ENCODE measurements at regions not wholly inside any gene's neighbourhood (a gene's known extent, or its start where the extent isn't known, plus 50 kb on each side); places are given as distances from the start of the nearest gene placed in this dataset.
A peak's percentile ranks its signal among the peaks of the same experiment; 100 is the strongest.
"Not testable (repeated sequence)": the region's sequence is repeated elsewhere in the genome, so short reads cannot be mapped to it uniquely, and the experiment has no call there.

DNA sequence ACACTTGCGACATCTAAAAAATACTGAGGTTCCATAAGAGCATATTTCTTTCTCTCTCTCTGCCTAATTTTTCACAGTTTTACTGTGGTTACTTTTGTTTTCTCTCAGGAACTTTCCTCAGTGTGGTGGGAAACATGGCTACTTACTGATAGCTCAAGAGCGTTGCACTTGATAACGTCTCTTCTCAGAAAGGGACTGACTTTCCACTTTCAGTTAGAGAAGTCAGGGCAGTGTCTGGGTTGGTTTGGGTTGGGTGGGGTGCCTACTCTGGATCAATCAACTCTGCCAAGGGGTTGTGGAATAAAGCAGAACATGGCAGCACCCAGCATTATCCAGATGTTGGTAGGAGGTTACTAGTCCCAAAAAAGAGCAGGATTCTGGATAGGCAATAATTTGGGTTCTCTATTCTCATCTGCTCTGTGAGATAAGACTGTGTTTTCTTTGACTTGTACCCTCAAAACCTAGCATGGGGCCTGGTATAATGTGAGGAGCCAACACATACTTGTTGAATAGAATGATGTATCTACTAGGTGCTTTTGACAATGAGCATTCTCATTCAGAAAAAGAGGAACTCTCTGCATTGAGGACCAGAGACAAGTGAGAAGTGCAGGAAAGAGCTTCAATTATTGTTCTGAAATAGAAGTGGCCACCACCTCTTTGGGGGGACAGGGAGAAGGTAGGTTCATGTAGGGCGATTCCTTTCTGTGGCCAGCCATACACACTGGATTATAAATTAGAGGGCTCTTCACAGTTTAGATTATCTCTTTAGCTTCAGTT is 315.7 kb downstream of the REEP3 start:
- DNase-seq (ENCODE audit: low read depth in 2 of 3, low spot score in 1 of 3) = no peak

- no peak for DNase-seq (ENCODE audit: low read depth in 2 of 3, low spot score in 1 of 3)
Measured at GRCh38 chr10:63841761-63842160, 320.6 kb downstream of the REEP3 start.

DNA sequence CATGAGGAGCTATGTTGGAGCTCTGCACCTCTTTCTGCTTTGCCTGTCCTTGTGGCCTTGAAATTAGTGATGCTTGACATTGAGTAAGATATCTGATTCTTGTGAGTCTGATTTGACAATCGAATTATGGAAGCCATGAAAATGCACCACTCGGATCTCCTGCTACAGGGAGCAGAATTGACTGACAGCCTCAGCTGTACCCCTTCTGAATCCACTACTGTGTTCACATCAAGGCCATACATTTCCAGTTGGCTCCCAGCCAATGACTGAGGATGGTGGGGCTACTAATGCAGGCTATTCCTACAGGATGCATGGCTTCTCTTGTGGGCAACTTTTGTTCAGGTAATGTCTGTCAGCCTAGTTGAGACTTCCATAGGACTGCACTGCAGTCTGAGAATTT is 321.9 kb downstream of the REEP3 start:
- no peak for DNase-seq (ENCODE audit: low read depth in 2 of 3, low spot score in 1 of 3)

GRCh38 chr10:63848871-63849270 is 327.7 kb downstream of the REEP3 start:
- not testable (repeated sequence) for DNase-seq (ENCODE audit: low read depth in 2 of 3, low spot score in 1 of 3)

DNA sequence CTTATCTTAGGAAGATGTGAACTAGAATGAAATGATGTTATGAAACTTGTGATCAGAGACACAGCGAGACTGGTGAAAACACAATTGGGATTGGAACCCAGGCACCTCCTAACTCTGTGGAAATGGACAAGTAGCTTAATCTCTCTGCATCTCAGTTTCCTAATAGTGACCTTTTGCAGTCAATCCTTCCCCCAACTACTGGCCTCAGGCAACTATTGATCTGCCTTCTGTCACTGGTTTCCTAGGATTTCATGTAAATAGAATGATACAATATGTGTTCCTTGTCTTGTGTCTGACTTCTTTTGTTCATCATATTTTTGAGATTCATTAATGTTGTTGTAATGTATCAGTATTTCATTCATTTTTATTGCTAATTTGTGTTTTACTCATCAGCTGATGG is 341.7 kb downstream of the REEP3 start:
- no peak for DNase-seq (ENCODE audit: low read depth in 2 of 3, low spot score in 1 of 3)

DNA sequence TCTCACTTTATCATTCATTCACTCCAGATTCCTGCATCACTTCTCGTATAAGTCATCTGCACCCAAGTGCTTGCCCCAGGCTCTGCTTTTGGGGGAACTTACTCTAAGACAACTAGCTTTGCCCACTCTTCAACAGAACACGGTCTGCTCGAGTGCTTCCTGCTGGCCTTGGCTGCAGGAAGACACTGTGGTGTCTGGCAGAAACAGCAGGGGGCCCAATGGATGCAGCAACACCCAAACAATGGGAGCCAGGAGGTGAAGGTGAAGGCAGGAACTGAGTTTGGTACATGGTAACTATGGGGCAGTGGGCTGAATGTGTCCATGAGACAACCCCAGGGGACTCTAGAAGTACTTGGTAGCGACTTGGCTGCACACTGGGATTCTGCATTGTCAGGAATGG is 344.0 kb downstream of the REEP3 start:
- DNase-seq (ENCODE audit: low read depth in 2 of 3, low spot score in 1 of 3) = no peak

GRCh38 chr10:63866075-63866746 is 345.0 kb downstream of the REEP3 start:
- DNase-seq (ENCODE audit: low read depth in 2 of 3, low spot score in 1 of 3) = peak in 2 of 3 donors; percentile 16 to 45

DNA sequence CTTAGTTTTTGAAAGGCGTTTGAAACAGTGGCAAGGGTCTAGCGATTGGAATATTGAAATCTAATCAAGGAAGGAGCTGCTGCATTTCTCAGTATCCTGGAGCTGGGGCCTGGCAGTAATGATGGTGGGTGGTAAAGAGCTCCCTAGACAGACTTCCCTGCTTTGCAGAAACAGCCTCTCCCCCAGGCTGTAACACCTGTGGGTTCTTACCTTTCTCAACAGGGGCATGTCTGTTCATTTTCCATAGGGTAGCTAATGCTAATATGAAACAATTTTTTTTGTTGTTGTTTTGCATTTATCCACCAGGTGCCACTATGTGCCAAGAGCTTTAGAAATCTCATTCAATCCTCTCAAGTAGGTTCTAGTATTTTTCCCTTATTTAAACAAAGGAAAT is 345.5 kb downstream of the REEP3 start:
- no peak for DNase-seq (ENCODE audit: low read depth in 2 of 3, low spot score in 1 of 3)

DNA sequence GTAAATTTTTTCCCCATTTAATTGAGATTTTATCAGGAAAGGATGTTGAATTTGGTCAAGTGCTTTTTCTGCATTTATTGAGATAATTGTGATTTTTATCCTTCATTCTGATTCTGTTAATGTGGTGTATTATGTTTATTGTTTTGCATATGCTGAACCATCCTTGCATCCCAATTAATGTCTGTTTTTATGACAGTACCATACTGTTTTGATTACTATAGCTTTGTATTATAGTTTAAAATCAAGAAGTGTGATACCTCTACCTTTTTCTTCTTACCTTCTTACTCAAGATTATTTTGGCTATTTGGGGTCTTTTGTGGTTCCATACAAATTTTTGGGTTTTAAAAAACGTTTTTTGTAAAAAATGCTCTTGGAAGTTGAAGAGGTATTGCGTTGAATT is 357.2 kb downstream of the REEP3 start:
- no peak for DNase-seq (ENCODE audit: low read depth in 2 of 3, low spot score in 1 of 3)

DNA sequence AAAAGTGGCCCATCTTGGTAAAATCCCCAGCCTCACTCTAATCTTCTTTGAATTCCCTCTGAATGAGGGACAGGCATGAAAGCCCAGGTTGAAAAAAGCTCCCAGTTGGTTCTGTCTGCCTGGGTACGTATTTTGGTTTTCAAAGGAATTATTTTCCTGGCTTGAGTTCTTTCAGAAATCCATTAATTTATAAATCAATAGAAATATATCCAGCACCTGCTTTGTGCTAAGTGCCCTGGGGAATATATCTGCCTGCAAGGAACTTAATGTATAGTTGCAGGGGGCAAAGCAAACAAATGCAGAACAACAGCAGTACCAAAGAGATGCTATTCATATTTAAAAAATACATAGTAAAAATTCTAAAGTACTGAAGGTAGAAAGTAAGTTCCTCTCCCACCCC is 362.7 kb downstream of the REEP3 start:
- DNase-seq (ENCODE audit: low read depth in 2 of 3, low spot score in 1 of 3) = no peak

DNA sequence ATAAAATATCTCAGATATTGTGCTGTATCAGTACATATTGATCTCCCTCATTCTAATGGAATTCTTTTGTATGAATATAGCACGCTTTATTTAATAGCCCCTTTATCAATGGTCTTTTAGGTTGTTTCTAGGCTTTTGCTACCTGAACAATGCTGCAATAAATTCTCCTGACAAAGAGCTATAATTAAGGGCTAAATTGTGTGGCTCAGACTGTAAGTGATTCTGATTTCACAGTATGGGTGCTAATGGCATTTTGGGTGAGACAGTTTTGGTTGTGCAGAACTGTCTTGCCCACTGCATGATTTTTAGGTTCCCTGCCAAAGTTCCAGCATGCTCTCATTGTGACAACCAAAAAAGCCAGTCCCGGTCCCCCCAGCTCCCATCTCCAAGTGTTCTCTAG is 363.2 kb downstream of the REEP3 start:
- DNase-seq (ENCODE audit: low read depth in 2 of 3, low spot score in 1 of 3) = no peak

DNA sequence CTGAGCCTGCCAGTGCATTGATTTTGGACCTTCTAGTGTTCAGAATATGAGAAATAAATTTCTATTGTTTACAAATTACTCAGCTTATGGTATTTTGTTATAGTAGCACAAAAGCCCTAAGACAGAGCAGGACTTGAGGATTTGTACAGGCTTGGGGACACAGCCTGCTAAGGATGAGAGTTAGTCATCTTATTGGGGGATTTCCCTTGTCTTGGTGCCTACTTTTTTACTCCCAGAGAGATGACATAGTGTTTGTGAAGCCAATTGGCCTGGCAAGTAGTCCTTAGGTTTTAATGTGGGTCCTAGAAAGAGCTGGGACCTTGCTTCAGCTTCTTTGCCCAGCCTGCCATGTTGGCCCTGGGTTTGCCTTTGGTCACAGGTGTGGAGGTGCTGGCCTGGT is 364.0 kb downstream of the REEP3 start:
- no peak for DNase-seq (ENCODE audit: low read depth in 2 of 3, low spot score in 1 of 3)

DNA sequence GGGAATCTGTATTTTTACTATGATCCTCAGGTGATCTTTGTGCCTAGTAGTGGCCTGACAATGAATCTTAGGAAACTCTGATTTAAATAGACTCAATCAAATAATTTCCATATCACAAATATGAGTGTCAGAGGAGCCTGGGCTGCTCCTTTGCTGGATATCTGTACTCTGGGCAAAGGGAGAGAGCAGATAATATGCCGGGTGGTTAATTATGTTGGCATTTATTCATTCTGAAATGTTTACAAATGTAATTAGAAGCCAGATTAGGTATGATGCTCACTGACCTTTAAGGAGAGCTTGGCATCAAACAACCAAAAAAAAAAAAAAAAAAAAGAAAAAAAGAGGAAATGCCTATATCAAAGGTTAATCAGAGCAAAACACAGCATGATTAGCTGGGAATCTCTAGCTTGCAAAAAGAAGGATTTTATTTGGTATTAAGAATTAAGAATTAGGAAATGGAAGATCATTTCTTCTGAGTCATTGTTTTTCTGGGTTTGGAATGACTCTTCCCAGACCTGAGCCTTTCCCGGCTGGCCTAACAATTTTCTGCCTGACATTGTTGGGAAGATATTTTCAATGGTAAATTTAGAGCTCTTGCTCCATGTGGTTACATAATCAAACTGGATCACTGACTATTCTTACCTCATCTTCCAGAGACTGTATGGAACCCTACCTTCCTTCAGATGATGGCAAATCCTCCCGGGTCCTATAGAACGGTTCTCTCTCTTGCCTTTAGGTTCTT is 365.3 kb downstream of the REEP3 start:
- DNase-seq (ENCODE audit: low read depth in 2 of 3, low spot score in 1 of 3) = no peak

GRCh38 chr10:63887023-63887589 is 365.9 kb downstream of the REEP3 start:
- no peak for DNase-seq (ENCODE audit: low read depth in 2 of 3, low spot score in 1 of 3)

DNA sequence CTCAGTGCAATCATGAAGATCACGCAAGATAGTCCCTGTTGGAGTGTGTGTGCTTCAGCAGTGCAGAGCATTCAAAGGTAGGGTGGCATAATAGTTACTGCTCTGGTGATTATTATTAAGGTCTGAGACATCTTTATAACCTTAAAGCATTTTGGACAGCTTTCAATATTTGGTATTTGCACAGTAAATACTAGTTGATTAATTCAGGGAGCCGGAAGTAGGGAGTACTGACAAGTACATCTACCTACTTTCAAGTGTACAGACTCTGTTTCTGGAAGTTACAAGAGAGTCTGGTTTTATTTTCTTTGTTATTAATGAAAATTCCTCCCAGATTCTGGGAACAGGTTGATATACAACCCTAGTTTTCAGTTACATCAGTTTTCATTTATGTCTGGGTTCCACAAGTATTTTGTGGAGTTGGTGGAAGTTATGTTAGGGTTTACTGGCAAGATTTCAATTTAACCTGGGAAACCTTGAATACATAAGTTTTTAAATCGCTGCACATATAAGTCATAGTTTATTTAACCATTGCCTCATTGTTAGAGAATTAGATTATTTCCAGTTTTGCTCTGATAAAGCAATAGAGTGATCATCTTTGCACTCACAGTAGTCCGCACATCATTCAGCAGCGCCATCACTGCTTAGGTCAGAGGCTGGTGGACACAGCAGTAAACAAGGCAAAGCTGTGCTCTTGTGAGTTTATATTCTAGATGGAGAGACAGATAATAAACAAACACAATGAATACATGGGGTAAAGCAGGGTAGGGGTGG is 366.6 kb downstream of the REEP3 start:
- no peak for DNase-seq (ENCODE audit: low read depth in 2 of 3, low spot score in 1 of 3)

- no peak for DNase-seq (ENCODE audit: low read depth in 2 of 3, low spot score in 1 of 3)
Measured at GRCh38 chr10:63889803-63890202, 368.6 kb downstream of the REEP3 start.

GRCh38 chr10:63896992-63897391 is 375.8 kb downstream of the REEP3 start:
- no peak for DNase-seq (ENCODE audit: low read depth in 2 of 3, low spot score in 1 of 3)

DNA sequence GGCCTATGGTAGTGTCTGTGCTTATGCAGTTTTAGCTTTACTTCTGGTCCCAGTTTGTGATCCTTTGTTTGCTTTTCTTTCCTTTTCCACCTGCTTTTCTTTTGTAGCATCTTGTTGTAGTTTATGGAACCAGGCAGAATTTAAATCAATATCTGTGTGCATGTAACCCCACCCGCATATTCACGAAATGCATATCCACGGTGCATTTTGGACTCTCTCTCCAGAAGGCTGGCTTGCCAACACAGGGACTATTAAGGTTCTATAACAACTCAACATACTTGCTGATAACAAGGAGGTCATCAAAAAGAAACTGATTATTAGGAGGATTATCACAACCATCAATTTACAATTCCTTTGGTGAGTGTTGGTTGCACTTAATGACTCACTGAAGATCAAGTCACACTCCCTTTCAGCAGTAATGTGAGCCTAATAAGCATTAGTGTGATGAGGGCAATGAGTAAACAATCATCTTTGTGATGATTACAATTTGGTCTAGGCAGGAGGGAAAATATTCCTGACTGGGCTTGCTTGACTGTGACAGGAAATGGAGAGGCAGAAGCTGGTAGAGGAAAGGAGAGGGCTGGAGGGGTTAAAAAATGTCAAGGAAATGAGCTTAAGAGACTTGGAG is 378.6 kb downstream of the REEP3 start:
- no peak for DNase-seq (ENCODE audit: low read depth in 2 of 3, low spot score in 1 of 3)

DNA sequence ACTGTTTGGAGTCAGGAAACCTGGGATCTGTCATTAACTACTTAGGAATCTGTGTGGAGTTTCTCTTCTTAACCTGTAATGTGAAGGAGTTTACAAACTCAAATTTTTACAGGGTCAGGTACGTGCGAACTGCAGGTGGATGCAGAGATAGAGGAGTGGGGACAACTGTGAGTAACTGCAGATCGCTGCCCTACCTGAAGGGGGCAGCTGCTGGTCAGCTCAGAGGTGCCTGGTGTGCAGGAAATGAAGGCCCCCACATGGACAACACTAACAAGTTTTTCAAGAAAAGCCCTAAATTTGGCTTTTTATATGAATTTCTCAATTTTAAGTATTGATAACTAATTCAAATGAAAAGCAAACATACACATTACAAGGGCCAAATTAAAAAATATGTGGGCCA is 380.0 kb downstream of the REEP3 start:
- no peak for DNase-seq (ENCODE audit: low read depth in 2 of 3, low spot score in 1 of 3)

DNA sequence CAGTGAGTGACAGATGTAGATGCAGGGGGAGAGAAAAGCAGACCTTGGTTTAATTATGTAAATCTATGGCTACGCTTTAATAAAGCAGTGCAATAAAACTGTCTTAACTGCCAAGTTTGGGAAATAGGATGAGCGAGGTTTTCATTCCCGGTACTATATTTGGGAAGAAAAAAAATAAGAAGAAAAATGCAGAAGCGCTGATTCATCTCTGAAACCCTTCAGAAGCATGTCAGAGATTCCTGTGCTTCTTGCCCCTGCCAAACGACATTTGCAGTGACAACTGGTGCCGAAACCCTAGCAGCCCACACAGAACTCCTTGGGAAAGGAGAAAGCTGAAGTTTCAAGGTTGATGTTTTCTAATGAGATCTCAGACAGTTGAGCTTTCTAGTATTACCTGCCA is 380.7 kb downstream of the REEP3 start:
- DNase-seq (ENCODE audit: low read depth in 2 of 3, low spot score in 1 of 3) = no peak

- no peak for DNase-seq (ENCODE audit: low read depth in 2 of 3, low spot score in 1 of 3)
Measured at GRCh38 chr10:63910806-63911205, 389.6 kb downstream of the REEP3 start.
